Sigmoid colon (tissue), 3 donors: ENCODE measurements at regions not wholly inside any gene's neighbourhood (a gene's known extent, or its start where the extent isn't known, plus 50 kb on each side); places are given as distances from the start of the nearest gene placed in this dataset.

ENCODE experiments used
- CTCF ChIP-seq, 4 experiments: fragments of 450-650 bp in 3 of 4; fragments of 200-600 bp in 1 of 4; IDR thresholded peaks; one replicate each; pipeline ENCODE4 v1.5.1; 2016 to 2019; ENCODE audit warnings: antibody characterized with exemption in 4 of 4, mild to moderate bottlenecking in 3 of 4, moderate library complexity in 2 of 4
- POLR2A ChIP-seq, 2 donors: fragments of 450-650 bp; IDR thresholded peaks; one replicate each; pipeline ENCODE4 v1.6.1; 2016; ENCODE audit warnings: antibody characterized with exemption in 2 of 2, mild to moderate bottlenecking in 2 of 2, moderate library complexity in 2 of 2

- TF ChIP-seq CTCF (IDR thresholded peaks at IDR 0.05) (no peak), POLR2A (IDR thresholded peaks at IDR 0.05) (no peak)
These were observed 66.4 kb upstream of the ATP2C1 start for GRCh38 chr3:130827486-130827885.
